ENCODE measurements at regions not wholly inside any gene's neighbourhood (a gene's known extent, or its start where the extent isn't known, plus 50 kb on each side); places are given as distances from the start of the nearest gene placed in this dataset.
"Not testable (repeated sequence)": the region's sequence is repeated elsewhere in the genome, so short reads cannot be mapped to it uniquely, and the experiment has no call there.

GRCh38 chr3:5766848-5767247 lies 579.3 kb downstream of the EDEM1 start:
- no peak for DNase-seq

DNA sequence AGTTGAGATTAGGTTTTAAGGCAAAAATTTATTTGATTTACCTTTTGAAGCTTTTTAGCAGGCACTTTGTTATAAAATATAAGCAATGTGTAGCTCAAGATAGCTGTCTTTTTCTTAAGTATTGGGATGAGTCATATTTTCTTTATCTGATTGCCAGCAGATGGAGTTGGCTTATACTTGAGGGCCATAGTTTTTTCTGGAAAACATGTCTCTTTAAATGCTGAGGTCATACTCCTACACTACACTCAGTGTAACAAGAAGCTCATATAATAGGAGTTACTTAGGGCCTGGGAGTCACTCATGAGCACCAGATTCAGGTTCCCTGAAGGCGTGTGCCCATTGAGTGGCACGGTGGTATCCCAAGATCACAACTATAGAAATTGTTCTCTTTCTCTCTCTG lies 579.8 kb downstream of the EDEM1 start:
- DNase-seq, result no peak

- DNase-seq, result no peak
These were observed 580.9 kb downstream of the EDEM1 start for GRCh38 chr3:5768281-5768945.

DNA sequence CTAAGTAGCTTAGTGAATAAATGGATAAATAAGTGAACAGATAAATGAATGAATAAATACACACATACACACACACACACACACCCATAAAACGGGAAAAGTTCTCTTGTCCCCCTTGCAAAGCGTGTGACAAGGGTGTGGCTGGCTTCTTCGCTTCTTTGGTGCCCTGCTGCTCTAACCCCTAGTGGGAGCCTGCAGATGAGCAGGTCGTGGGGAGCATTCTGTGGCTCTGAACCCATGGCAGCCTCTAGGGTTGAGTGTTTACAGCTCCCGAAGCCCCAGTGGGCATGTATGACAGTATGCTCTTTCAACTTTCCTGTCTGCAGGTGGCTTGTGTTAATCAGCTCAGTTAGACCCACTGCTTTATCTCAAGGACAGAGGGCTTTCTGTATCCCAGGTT lies 582.3 kb downstream of the EDEM1 start:
- DNase-seq, result no peak

DNA sequence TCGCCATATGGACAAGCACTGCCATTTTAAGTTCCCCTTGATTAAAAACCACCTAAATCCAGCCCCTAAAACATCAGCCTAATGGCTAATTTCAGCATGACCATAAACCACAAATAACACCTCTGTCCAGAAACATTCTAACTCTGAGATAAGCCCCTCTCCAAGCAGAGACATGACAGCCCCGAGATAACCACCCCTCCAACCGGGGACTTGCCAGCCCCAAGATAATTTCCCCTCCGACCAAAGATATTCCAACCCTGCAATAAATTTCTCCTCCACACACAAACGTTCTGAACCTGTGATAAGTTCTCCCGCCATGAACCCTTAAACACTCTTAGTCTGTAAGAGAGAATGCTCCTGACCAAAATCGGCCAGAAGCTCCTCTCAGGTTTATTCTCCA lies 586.8 kb downstream of the EDEM1 start:
- no peak for DNase-seq

DNA sequence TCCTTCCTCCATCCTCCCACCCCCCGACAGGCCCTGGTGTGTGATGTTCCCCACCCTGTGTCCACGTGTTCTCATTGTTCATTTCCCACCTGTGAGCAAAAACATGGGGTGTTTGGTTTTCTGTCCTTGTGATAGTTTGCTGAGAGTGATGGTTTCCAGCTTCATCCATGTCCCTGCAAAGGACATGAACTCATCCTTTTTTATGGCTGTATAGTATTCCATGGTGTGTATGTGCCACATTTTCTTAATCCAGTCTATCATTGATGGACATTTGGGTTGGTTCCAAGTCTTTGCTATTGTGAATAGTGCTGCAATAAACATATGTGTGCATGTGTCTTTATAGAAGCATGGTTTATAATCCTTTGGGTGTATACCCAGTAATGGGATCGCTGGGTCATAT lies 587.6 kb downstream of the EDEM1 start:
- not testable (repeated sequence) for DNase-seq

DNA sequence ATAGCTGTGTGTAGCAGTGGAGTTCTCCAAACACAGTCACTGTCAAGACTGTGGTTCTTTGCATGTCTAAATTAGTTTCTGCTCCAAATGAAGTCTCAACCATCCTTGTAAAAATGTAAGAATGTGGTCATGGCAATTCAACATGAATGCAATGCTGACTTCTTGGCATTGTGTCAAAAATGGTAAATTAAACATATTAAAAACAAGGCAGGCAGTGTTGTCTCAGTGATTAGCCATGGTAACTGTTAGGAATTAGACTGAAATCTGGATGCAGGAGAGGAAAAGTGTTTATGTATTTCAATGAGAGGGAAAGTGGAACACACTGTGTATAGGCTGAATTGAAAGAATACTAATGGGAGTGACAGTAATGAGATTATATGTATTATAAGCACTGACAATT lies 597.2 kb downstream of the EDEM1 start:
- DNase-seq, result no peak

DNA sequence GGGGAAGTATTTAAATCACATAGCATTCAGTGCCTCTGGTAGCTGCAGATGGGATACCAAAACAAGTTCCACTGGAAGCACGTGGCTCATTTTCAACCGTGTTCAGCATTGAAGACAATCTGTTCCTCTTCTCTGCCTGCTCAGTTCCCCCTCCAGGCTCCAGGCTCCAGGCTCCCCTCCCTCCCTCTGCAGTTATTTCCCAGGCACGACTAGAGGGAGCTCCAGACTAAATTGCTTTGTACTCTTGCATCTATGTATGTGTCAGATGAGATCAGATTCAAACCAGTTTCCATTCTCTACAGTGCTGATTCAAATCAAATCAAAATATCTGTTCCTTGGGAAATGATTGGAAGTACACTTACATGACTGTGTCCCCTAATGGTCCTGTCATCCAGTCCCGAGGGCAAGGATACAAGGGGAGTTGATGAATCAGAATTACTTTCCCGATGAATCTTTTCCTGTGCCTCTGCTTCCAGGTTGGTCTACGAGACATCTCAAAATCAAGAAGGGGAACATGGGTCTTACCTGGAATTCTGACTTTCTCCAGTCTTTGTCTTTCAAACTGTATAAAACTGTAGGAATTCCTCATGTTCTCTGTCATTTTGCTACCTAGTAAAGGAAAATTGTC lies 600.5 kb downstream of the EDEM1 start:
- no peak for DNase-seq

DNA sequence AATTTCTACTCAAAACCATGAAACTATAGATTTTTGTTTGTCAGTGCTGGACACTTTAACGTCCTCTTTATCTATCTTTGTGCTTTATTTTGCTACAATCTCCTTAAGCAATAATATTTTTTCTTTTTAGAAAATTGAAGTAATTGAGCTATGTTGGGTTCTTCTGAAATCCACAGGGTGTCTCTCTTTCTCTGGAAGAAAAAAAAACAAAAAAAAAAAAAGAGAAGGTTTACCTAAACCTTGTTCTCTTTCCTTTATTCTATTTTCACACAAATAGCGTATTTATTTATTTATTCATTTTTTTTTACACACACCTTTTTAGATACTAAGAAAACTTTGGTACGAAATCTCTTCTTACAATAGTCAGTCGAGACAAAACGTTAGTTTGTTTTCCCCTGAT lies 601.0 kb downstream of the EDEM1 start:
- DNase-seq, result no peak

DNA sequence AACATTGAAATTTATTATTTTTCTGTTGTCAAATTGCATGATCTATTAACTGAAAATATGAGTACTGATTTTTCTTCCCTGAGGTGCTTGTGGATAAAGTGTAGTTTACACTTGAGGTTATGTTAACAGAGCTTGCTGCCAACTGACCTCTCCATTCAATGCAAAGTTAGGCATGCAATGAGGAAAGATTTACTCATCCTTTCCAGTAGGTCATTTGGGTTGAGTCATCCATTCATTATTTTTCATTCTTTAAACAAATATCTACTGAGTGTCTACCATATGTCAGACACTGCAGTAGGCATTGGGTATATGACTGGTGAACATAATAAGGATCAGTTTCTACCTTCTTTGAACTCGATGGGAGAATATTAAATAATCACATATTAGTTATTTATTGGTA lies 604.1 kb downstream of the EDEM1 start:
- no peak for DNase-seq

GRCh38 chr3:5796541-5796940 lies 609.0 kb downstream of the EDEM1 start:
- no peak for DNase-seq

- no peak for DNase-seq
These were observed 611.3 kb downstream of the EDEM1 start for GRCh38 chr3:5798809-5799208.

GRCh38 chr3:5799398-5799797 lies 611.9 kb downstream of the EDEM1 start:
- no peak for DNase-seq

DNA sequence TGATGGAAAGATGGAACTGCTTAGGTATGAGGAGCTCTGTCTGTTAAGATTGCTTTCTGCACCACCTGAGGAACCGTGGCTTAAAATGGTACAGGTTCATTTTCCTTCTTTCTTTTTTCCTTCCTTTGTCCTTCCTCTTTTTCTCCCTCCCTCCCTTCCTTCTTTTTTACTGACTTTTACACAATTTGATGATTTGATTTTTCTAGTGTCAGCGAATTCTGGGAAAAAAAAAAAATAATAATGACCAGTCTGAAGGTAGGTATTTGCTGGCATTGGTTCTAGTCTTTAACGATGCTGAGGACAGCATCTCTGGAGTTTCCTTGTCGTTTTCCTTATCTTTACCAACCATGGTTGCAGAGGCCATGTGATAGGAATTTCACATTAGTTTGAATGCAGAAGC lies 613.5 kb downstream of the EDEM1 start:
- no peak for DNase-seq

DNA sequence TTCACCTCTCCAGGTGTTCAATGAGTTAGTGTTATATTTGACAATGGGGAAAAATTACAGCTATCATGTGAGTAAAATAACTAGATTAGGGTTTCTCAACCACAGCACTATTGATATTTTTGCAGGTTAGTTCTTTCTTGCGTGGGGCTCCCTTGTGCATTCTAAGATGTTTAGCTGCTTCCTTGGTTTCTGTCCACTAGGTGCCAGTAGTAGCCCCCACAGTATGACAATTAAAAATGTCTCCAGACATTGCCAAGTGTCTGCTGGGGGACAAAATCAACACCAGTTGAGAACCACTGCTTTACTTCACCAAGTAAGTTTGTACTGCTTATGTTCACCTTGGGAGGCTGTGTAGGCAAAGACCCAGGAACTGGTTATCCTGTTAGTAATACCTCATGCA lies 618.7 kb downstream of the EDEM1 start:
- DNase-seq, result no peak

GRCh38 chr3:5809586-5810246 lies 622.2 kb downstream of the EDEM1 start:
- DNase-seq, result no peak

- DNase-seq, result no peak
These were observed 623.5 kb downstream of the EDEM1 start for GRCh38 chr3:5811016-5811415.

GRCh38 chr3:5813521-5813920 lies 626.0 kb downstream of the EDEM1 start:
- no peak for DNase-seq

DNA sequence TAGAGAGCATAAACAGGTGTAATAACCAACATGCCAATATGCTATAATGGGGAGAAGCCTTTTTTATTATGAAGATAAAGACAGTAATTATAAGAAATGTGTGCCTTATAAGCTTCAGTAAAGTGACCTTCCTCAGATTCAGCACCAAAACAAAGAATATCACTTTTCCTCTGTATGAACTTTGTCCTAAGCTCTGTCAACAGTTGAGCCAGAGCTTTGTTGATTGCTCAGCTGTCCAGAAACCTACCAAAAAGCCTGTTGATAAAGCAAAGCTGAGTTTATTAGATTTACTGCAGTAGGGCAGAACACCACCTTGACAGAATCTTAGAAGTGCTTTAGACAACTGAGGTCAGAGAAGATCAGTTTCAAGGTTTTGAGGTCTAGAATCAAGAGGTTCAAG lies 635.3 kb downstream of the EDEM1 start:
- no peak for DNase-seq

GRCh38 chr3:5826467-5826866 lies 639.0 kb downstream of the EDEM1 start:
- DNase-seq, result no peak

- no peak for DNase-seq
These were observed 640.7 kb downstream of the EDEM1 start for GRCh38 chr3:5828251-5828650.

- no peak for DNase-seq
These were observed 652.5 kb downstream of the EDEM1 start for GRCh38 chr3:5840056-5840455.

DNA sequence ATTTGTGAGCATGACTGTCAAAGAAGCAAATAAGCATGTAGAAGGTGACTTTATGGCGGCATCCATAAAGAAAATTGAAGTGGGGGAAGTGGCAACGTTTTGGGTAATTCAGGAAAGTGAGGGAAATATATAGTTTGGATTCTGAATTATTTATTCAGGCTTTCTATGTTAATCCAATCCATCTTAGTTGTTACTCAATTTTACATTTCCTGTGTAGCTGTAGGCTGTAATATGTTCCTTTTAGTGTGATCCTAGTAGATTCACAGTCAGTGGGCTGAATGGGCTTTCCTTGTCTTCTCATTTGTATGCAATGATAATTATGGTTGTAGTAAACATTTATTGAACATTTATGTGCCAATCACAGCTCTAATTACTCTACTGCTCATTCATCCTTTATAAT lies 654.1 kb downstream of the EDEM1 start:
- DNase-seq, result no peak

DNA sequence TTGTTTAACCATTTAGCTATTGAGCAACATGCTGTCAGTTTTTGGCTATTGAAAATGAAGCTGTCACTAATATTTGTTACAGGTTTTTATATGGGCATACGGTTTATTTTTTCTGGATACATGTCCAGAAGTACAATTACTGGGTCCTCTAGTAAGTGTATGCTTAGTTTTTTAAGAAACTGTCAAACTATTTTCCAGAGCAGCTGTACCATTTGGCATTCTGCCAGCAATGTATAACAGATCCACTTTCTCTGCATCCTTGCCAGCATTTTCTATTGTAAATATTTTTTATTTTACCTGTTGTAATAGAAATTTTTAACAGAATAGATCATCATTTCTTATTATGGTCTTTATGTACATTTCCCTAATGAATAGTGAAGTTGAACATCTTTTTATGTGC lies 658.8 kb downstream of the EDEM1 start:
- DNase-seq, result no peak

GRCh38 chr3:5861151-5861550 lies 673.6 kb downstream of the EDEM1 start:
- DNase-seq, result no peak
